ENCODE measurements at regions not wholly inside any gene's neighbourhood (a gene's known extent, or its start where the extent isn't known, plus 50 kb on each side); places are given as distances from the start of the nearest gene placed in this dataset.
"Not testable (repeated sequence)": the region's sequence is repeated elsewhere in the genome, so short reads cannot be mapped to it uniquely, and the experiment has no call there.

DNA sequence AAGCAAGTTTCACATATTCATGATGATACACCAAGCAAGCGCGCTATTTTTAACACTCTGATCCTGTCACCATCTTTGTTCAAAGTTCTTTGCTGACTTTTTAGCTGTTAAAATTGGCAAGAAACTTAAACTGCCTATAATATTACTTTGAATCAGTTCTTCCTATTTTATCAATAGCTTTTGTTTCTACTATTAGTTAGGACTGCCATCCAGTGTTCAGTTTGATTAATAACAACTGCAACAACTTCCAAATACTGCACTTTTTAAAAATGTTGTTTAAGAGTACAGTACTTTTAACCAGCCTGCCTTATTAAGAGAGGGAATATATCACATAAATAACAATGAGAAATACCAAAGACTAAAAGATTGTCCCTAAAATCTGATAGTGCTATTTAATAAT is 614.3 kb downstream of the FAM133A start:
- TF ChIP-seq, protein P1, sequence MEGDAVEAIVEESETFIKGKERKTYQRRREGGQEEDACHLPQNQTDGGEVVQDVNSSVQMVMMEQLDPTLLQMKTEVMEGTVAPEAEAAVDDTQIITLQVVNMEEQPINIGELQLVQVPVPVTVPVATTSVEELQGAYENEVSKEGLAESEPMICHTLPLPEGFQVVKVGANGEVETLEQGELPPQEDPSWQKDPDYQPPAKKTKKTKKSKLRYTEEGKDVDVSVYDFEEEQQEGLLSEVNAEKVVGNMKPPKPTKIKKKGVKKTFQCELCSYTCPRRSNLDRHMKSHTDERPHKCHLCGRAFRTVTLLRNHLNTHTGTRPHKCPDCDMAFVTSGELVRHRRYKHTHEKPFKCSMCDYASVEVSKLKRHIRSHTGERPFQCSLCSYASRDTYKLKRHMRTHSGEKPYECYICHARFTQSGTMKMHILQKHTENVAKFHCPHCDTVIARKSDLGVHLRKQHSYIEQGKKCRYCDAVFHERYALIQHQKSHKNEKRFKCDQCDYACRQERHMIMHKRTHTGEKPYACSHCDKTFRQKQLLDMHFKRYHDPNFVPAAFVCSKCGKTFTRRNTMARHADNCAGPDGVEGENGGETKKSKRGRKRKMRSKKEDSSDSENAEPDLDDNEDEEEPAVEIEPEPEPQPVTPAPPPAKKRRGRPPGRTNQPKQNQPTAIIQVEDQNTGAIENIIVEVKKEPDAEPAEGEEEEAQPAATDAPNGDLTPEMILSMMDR (IDR thresholded peaks at IDR 0.05; ENCODE audit: control insufficient read depth, insufficient read depth, low read depth, low read length, missing control alignments), result no peak
- DNase-seq (ENCODE audit: low read depth), result no peak

DNA sequence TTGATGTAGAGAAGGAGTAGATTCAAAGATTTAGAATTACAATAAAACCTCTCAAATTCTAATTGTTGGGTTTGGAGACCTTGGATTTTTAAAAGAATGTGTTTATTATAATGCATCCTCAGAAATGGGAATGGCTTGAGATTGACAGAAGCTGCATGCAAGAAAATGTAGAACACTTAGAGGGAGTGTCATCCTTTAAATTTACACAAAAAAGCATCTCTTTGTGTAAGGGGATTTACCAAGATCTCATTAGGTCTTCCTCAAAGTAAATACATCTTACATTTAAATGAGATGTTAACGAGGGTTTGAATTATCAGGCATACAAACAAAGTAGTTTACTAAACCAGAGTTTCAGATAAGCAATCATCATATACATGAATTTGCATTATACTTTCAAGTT is 615.0 kb downstream of the FAM133A start:
- TF ChIP-seq, protein P1 (IDR thresholded peaks at IDR 0.05; ENCODE audit: control insufficient read depth, insufficient read depth, low read depth, low read length, missing control alignments), result no peak
- no peak for DNase-seq (ENCODE audit: low read depth)
- no peak overlapping the region for H3K4me3 ChIP-seq (ENCODE audit: control insufficient read depth, low read depth, low read length)

More for the DNA sequence above, 614.3 kb downstream of the FAM133A start:
- no peak overlapping the region for H3K4me3 ChIP-seq (ENCODE audit: control insufficient read depth, low read depth, low read length)

- no peak overlapping the region for H3K4me3 ChIP-seq (ENCODE audit: control insufficient read depth, low read depth, low read length)
- TF ChIP-seq, protein P1 (IDR thresholded peaks at IDR 0.05; ENCODE audit: control insufficient read depth, insufficient read depth, low read depth, low read length, missing control alignments), result no peak
- no peak for DNase-seq (ENCODE audit: low read depth)
These were observed 628.4 kb downstream of the FAM133A start for GRCh38 chrX:94302446-94302845.

DNA sequence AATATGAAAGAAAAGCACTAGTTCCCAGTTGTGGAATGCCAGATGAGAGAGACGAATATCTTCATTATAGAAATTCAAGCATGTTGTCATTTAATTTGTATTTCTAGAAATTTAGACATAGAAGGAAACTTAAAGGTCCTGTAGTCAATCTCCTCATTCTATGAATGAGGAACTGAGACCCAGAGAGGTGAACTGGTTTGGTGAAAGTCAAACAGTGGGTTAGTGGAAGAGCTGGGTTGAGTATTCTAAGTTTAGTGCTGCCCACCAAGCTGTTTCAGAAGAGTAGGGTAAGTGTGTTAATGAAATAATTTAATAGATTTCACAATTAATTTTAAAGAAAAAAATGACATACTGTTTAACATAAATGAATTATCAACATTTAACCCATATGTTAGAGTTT is 655.2 kb downstream of the FAM133A start:
- TF ChIP-seq, protein P1 (IDR thresholded peaks at IDR 0.05; ENCODE audit: control insufficient read depth, insufficient read depth, low read depth, low read length, missing control alignments), result no peak
- no peak for DNase-seq (ENCODE audit: low read depth)
- H3K4me3 ChIP-seq (ENCODE audit: control insufficient read depth, low read depth, low read length), result no peak overlapping the region

DNA sequence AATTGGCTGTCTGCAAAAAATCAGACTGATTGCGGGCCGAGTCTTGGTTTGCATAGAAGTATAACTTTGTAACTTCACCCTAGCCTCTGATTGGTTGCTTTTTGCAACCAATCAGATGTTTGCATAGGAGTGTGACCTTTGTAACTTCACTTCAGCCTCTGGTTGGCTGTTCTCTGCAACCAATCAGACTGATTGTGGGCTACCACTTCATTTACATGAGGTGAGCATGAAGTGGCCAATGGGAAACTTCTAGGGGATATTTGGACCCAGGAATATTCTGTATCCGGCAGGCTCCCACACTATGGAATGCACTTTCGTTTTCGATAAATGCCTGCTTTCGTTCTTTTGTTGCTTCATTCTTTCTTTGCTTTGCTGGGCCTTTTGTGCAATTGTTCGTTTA is 667.7 kb downstream of the FAM133A start:
- not testable (repeated sequence) for DNase-seq (ENCODE audit: low read depth); H3K4me3 ChIP-seq (ENCODE audit: control insufficient read depth, low read depth, low read length)

DNA sequence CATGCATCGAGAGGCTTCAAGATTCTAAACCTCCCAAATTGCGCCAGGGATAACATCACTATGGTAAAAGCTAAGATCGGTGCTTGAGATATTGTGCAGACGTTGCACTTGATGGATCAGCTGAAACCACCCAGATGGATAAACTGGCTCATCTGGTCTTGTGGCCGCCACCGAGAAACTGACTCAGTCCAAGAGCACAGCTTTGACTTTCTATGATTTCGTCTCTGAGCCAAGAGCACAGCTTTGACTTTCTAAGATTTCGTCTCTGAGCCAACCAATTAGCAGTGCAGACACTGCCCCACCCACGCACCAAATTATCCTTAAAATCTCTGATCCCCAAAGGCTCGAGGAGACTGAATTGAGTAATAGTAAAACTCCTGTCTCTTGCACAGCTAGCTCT is 687.2 kb downstream of the FAM133A start:
- TF ChIP-seq, protein P1 (IDR thresholded peaks at IDR 0.05; ENCODE audit: control insufficient read depth, insufficient read depth, low read depth, low read length, missing control alignments), result no peak
- H3K4me3 ChIP-seq (ENCODE audit: control insufficient read depth, low read depth, low read length), result no peak overlapping the region
- DNase-seq (ENCODE audit: low read depth), result no peak

GRCh38 chrX:94365736-94366135 is 691.7 kb downstream of the FAM133A start:
- H3K4me3 ChIP-seq (ENCODE audit: control insufficient read depth, low read depth, low read length), result no peak overlapping the region
- DNase-seq (ENCODE audit: low read depth), result no peak
- TF ChIP-seq, protein P1 (IDR thresholded peaks at IDR 0.05; ENCODE audit: control insufficient read depth, insufficient read depth, low read depth, low read length, missing control alignments), result no peak
